SU-DHL-6 (cell line): ENCODE measurements at regions not wholly inside any gene's neighbourhood (a gene's known extent, or its start where the extent isn't known, plus 50 kb on each side); places are given as distances from the start of the nearest gene placed in this dataset.
A peak's percentile ranks its signal among the peaks of the same experiment; 100 is the strongest.

Experiments
- H2AFZ ChIP-seq: fragments of 200-600 bp; sonication (generic); 2 replicates; pipeline ENCODE4 v1.6.1; 2014; ENCODE audit warnings: low read depth, mild to moderate bottlenecking, moderate library complexity, mixed read lengths, antibody characterized with exemption, low read length; ENCODE audit not compliant: severe bottlenecking
- H3F3A ChIP-seq: fragments of 200-600 bp; shearing (Covaris generic); 2 replicates; pipeline ENCODE4 v1.6.0; 2016; ENCODE audit warnings: antibody characterized with exemption, mild to moderate bottlenecking; ENCODE audit not compliant: insufficient read depth
- H3K27ac ChIP-seq: fragments of 200-600 bp; sonication (generic); 2 replicates; pipeline ENCODE4 v1.5.1; 2016; ENCODE audit warnings: low read depth, mild to moderate bottlenecking, low read length, moderate library complexity, mixed read lengths
- H3K27me3 ChIP-seq: fragments of 200-600 bp; sonication (generic), shearing (Covaris generic); 2 replicates; pipeline ENCODE4 v1.6.0; 2014; ENCODE audit warnings: mild to moderate bottlenecking, low read length
- H3K36me3 ChIP-seq: fragments of 200-600 bp; sonication (generic); 2 replicates; pipeline ENCODE4 v1.6.1; 2014; ENCODE audit warnings: mild to moderate bottlenecking, low read length, mixed read lengths
- H3K4me2 ChIP-seq: fragments of 300-600, 200-600 bp; shearing (Covaris generic), sonication (generic); 2 replicates; pipeline ENCODE4 v1.6.0; 2014; ENCODE audit warnings: low read length, low read depth, mild to moderate bottlenecking; ENCODE audit not compliant: poor library complexity, severe bottlenecking
- H3K4me3 ChIP-seq: fragments of 200-600 bp; sonication (generic); 2 replicates; pipeline ENCODE4 v1.5.1; 2014; ENCODE audit warnings: antibody characterized with exemption, low read length, mild to moderate bottlenecking, mixed read lengths; ENCODE audit not compliant: insufficient read depth, poor library complexity, severe bottlenecking
- H3K79me2 ChIP-seq: fragments of 200-600 bp; sonication (generic); 2 replicates; pipeline ENCODE4 v1.6.1; 2014; ENCODE audit warnings: mild to moderate bottlenecking, low read length, moderate library complexity; ENCODE audit not compliant: insufficient read depth
- H3K9ac ChIP-seq: fragments of 200-600 bp; sonication (generic); 2 replicates; pipeline ENCODE4 v1.7.0; 2014; ENCODE audit warnings: mild to moderate bottlenecking, low read length
- H3K9me2 ChIP-seq: fragments of 200-600 bp; sonication (generic); replicated peaks from 2 replicates; pipeline ENCODE4 v1.6.1; 2014; ENCODE audit warnings: low read length; ENCODE audit not compliant: insufficient read depth
- H3K9me3 ChIP-seq: fragments of 200-600 bp; sonication (generic); 2 replicates; pipeline ENCODE4 v1.6.1; 2014; ENCODE audit warnings: low read length, mixed read lengths; ENCODE audit not compliant: insufficient read depth
- H4K20me1 ChIP-seq: fragments of 200-600 bp; sonication (generic); 2 replicates; pipeline ENCODE4 v1.6.1; 2014; ENCODE audit warnings: low read depth, mild to moderate bottlenecking, antibody characterized with exemption, low read length, moderate library complexity, mixed read lengths
- CTCF ChIP-seq: fragments of 200-600 bp; sonication (generic); IDR thresholded peaks from one replicate; pipeline ENCODE4 v1.5.1; 2017; ENCODE audit warnings: antibody characterized with exemption, mild to moderate bottlenecking, low read length, moderate library complexity; ENCODE audit not compliant: insufficient read depth, poor library complexity, severe bottlenecking
- EZH2phosphoT487 ChIP-seq: fragments of 200-600 bp; sonication (generic), shearing (Covaris generic); conservative IDR thresholded peaks from 2 replicates; pipeline ENCODE4 v1.6.1; 2018; ENCODE audit warnings: mild to moderate bottlenecking, antibody characterized with exemption, low read length, moderate library complexity, mixed read lengths

DNA sequence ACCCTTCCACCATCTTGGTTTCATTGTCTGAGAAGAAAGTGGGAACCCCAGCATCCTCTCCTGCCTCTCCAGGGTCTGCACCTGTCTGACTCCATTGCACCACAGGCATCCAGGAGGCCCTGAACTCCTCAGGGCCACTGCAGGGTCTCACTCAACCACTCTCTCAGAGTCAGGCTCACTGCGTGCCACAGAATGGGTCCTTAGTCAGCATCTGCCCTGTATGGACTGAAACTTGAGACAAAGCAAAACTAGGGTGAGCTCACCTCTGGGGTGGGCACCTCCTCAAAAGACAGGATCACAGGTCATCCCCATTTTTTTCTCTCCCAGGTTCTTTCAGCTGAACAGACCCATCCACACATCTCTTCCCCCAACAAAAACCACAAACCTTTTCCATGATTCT is 59.2 kb upstream of the CPEB4 start:
- peak overlapping the region; percentile 51 for H3K9ac ChIP-seq
- peak overlapping the region; percentile 45 for H3K4me2 ChIP-seq
- no peak overlapping the region for H2AFZ ChIP-seq
- no peaks in the 10 kb centered on the region for H4K20me1 ChIP-seq
- no peaks in the 10 kb centered on the region for H3K36me3 ChIP-seq
- H3K27me3 ChIP-seq = no peaks in the 10 kb centered on the region
- peak overlapping the region; percentile 71 for H3K27ac ChIP-seq
- no peaks in the 10 kb centered on the region for H3K9me2 ChIP-seq
- H3F3A ChIP-seq = peaks cover 34% of the 10 kb centered on the region
- no peak overlapping the region for H3K4me3 ChIP-seq
- no peaks in the 10 kb centered on the region for H3K79me2 ChIP-seq
- no peaks in the 10 kb centered on the region; the same call in 1 of the 2 replicates for H3K9me3 ChIP-seq
- TF ChIP-seq CTCF (no peak), EZH2phosphoT487 (no peak)

GRCh38 chr5:173829826-173830225 is 58.3 kb upstream of the CPEB4 start:
- Histone ChIP-seq H3K9ac (peak overlapping the region; percentile 51), H2AFZ (peak overlapping the region; percentile 47), H3F3A (peaks cover 25% of the 10 kb centered on the region), H3K4me3 (no peak overlapping the region), H3K27me3 (no peaks in the 10 kb centered on the region), H3K79me2 (no peaks in the 10 kb centered on the region), H3K9me2 (no peaks in the 10 kb centered on the region), H4K20me1 (no peaks in the 10 kb centered on the region), H3K9me3 (no peaks in the 10 kb centered on the region; the same call in 1 of the 2 replicates), H3K36me3 (no peaks in the 10 kb centered on the region), H3K27ac (peak overlapping the region; percentile 71), H3K4me2 (peak overlapping the region; percentile 45)
- TF ChIP-seq EZH2phosphoT487 = no peak
- no peak for TF ChIP-seq CTCF

DNA sequence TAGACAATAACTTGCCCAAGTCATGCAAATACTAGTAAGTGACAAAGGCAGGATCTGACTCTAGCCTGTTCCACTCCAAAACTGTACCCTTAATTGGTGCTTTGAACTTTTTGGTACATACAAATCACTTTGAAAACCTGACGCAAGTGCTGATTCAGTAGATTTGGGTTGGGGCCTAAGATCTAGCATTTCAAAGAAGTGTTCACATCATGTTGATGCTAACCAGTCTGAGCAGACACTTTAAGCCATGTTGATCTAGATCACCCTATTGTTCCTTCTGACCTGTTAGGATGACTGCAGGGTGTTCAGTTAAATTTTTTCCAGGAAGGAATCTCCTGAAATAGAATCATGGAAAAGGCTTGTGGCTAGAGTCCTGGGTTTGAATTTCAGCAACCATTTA is 57.7 kb upstream of the CPEB4 start:
- Histone ChIP-seq H3K4me3 (no peak overlapping the region), H3K9me2 (no peaks in the 10 kb centered on the region), H3K36me3 (no peaks in the 10 kb centered on the region), H3F3A (peaks cover 19% of the 10 kb centered on the region), H3K27ac (peak overlapping the region; percentile 71), H3K79me2 (no peaks in the 10 kb centered on the region), H4K20me1 (no peaks in the 10 kb centered on the region), H3K9me3 (no peaks in the 10 kb centered on the region; the same call in 1 of the 2 replicates), H3K27me3 (no peaks in the 10 kb centered on the region), H2AFZ (peak overlapping the region; percentile 47), H3K4me2 (peak overlapping the region; percentile 45), H3K9ac (peak overlapping the region; percentile 51)
- TF ChIP-seq EZH2phosphoT487 (no peak), CTCF (no peak)
